ENCODE measurements at regions not wholly inside any gene's neighbourhood (a gene's known extent, or its start where the extent isn't known, plus 50 kb on each side); places are given as distances from the start of the nearest gene placed in this dataset.

GRCh38 chr3:68136411-68136810, 482.0 kb upstream of the SUCLG2 start:
- TF ChIP-seq CTCF (IDR thresholded peaks at IDR 0.05; ENCODE audit: extremely low read depth in 1 of 2, insufficient read depth in 1 of 2, low read depth in 1 of 2, low read length in 2 of 2), result no peak
- TF ChIP-seq POLR2AphosphoS5 (IDR thresholded peaks at IDR 0.05; ENCODE audit: insufficient read depth, low read depth, low read length), result no peak
- TF ChIP-seq EZH2 (IDR thresholded peaks at IDR 0.05; ENCODE audit: borderline replicate concordance, low read depth, low read length, severe bottlenecking), result no peak
- no peak for TF ChIP-seq POLR2A (IDR thresholded peaks at IDR 0.05; ENCODE audit: low read depth, low read length)
- no peak for TF ChIP-seq FOS (IDR thresholded peaks at IDR 0.05; ENCODE audit: borderline replicate concordance, insufficient read depth, low read length)
- no peak for TF ChIP-seq MYC (IDR thresholded peaks at IDR 0.05; ENCODE audit: low read depth, low read length)

Data from endothelial cell of umbilical vein (primary cell).